Head of caudate nucleus (tissue), 42 donors: ENCODE measurements at regions not wholly inside any gene's neighbourhood (a gene's known extent, or its start where the extent isn't known, plus 50 kb on each side); places are given as distances from the start of the nearest gene placed in this dataset.
"Not testable (repeated sequence)": the region's sequence is repeated elsewhere in the genome, so short reads cannot be mapped to it uniquely, and the experiment has no call there.

Experiments used
- DNase-seq, 42 donors: peaks; one replicate each; pipeline versions ENCODE4 v3.0.0 to v3.0.0-alpha.2; 2020 to 2021; ENCODE audit warnings: mixed read lengths in 7 of 42
- intact Hi-C: fragments of 100-400 bp; cut with DNase I; formaldehyde crosslinking; loops from one replicate; pipeline ENCODE4 v1.15.0; 2022

- intact Hi-C loops, result loop anchor here (10.0 kb wide), 1 partner anchor 1488 kb away; no protein-coding TSS in a partner anchor
- DNase-seq, result no peak
These were observed 417.8 kb downstream of the TMEM114 start for GRCh38 chr16:8172551-8172950.

GRCh38 chr16:8168016-8168415 is 422.3 kb downstream of the TMEM114 start:
- intact Hi-C loops, result no loop called here
- DNase-seq, result peak in 41 of 42 donors; percentile 8 to 86 (median 47)

GRCh38 chr16:8167436-8167835 is 422.9 kb downstream of the TMEM114 start:
- intact Hi-C loops, result no loop called here

GRCh38 chr16:8158051-8158450 is 432.3 kb downstream of the TMEM114 start:
- DNase-seq, result no peak
- intact Hi-C loops, result no loop called here

More at GRCh38 chr16:8167436-8167835, 422.9 kb downstream of the TMEM114 start:
- peak in 31 of 42 donors; percentile 6 to 73 (median 34) for DNase-seq

- intact Hi-C loops, result no loop called here
- no peak for DNase-seq
These were observed 435.0 kb downstream of the TMEM114 start for GRCh38 chr16:8155275-8155674.

GRCh38 chr16:8146256-8147012 is 443.9 kb downstream of the TMEM114 start:
- intact Hi-C loops, result no loop called here
- DNase-seq, result no peak

GRCh38 chr16:8138666-8139065 is 451.6 kb downstream of the TMEM114 start:
- no peak for DNase-seq
- intact Hi-C loops, result no loop called here

GRCh38 chr16:8137606-8138005 is 452.7 kb downstream of the TMEM114 start:
- intact Hi-C loops, result no loop called here
- no peak for DNase-seq

- intact Hi-C loops, result no loop called here
- DNase-seq, result no peak
These were observed 460.1 kb downstream of the TMEM114 start for GRCh38 chr16:8130197-8130596.

- intact Hi-C loops, result no loop called here
- DNase-seq, result peak in 4 of 42 donors; percentile 2 to 23 (median 6)
These were observed 463.2 kb downstream of the TMEM114 start for GRCh38 chr16:8127070-8127469.

GRCh38 chr16:8126313-8126712 is 464.0 kb downstream of the TMEM114 start:
- DNase-seq, result no peak
- intact Hi-C loops, result no loop called here

- intact Hi-C loops, result no loop called here
- DNase-seq, result no peak
These were observed 470.3 kb downstream of the TMEM114 start for GRCh38 chr16:8120001-8120400.

- intact Hi-C loops, result no loop called here
- DNase-seq, result no peak
These were observed 474.5 kb downstream of the TMEM114 start for GRCh38 chr16:8115814-8116213.

GRCh38 chr16:8114941-8115340 is 475.4 kb downstream of the TMEM114 start:
- intact Hi-C loops, DNase-seq: not testable (repeated sequence)

- intact Hi-C loops, result no loop called here
These were observed 476.5 kb downstream of the TMEM114 start for GRCh38 chr16:8113843-8114242.

GRCh38 chr16:8110572-8111514 is 479.5 kb downstream of the TMEM114 start:
- DNase-seq, result no peak
- intact Hi-C loops, result no loop called here

More at GRCh38 chr16:8113843-8114242, 476.5 kb downstream of the TMEM114 start:
- no peak for DNase-seq

- no peak for DNase-seq
- intact Hi-C loops, result no loop called here
These were observed 480.6 kb downstream of the TMEM114 start for GRCh38 chr16:8109510-8110369.

GRCh38 chr16:8108991-8109509 is 481.3 kb downstream of the TMEM114 start:
- DNase-seq, result no peak
- intact Hi-C loops, result no loop called here

GRCh38 chr16:8107296-8107695 is 483.0 kb downstream of the TMEM114 start:
- intact Hi-C loops, result no loop called here
- DNase-seq, result no peak
